CD4-positive, alpha-beta T cell (primary cell): ENCODE measurements at regions not wholly inside any gene's neighbourhood (a gene's known extent, or its start where the extent isn't known, plus 50 kb on each side); places are given as distances from the start of the nearest gene placed in this dataset.

ENCODE experiments used
- ATAC-seq: fragments of 200-7000 bp; cut with Tn5 transposase; one replicate; pipeline ENCODE4 v1.10.0; 2022; ENCODE audit warnings: mild to moderate bottlenecking; ENCODE audit not compliant: poor library complexity
- CTCF ChIA-PET: fragments of 350-600 bp; sonication (Branson Sonifier 250); formaldehyde crosslinking; loops from one replicate; lab custom pipeline; 2021; ENCODE audit warnings: antibody characterized with exemption, inconsistent platforms; lab: Charles Lee
- POLR2A ChIA-PET: fragments of 350-600 bp; sonication (Branson Sonifier 250); formaldehyde crosslinking; loops from one replicate; lab custom pipeline; 2021; ENCODE audit warnings: antibody characterized with exemption, inconsistent platforms; lab: Charles Lee
- DNase-seq, 14 experiments: peaks; one replicate each; pipeline ENCODE4 v3.0.0-alpha.2; 2013 to 2020; ENCODE audit warnings: mixed read lengths in 2 of 14
- H3K27ac ChIP-seq, 2 donors: one replicate each; pipeline versions ENCODE4 v1.5.1 to v1.7.0; 2013; ENCODE audit warnings: low read length in 2 of 2, low read depth in 1 of 2, mild to moderate bottlenecking in 1 of 2
- H3K27me3 ChIP-seq, 2 experiments: 1 replicate in 1 of 2; 2 replicates in 1 of 2; pipeline versions ENCODE4 v1.6.1 to v1.7.0; 2013; ENCODE audit warnings: low read length in 2 of 2, control low read depth in 1 of 2, mild to moderate bottlenecking in 1 of 2, moderate library complexity in 1 of 2; ENCODE audit not compliant: insufficient read depth in 2 of 2, control insufficient read depth in 1 of 2
- H3K36me3 ChIP-seq: one replicate; pipeline ENCODE4 v1.6.1; 2013; ENCODE audit warnings: low read length, control low read depth; ENCODE audit not compliant: insufficient read depth
- H3K4me1 ChIP-seq: one replicate; pipeline ENCODE4 v1.6.1; 2013; ENCODE audit warnings: low read length, control low read depth; ENCODE audit not compliant: insufficient read depth
- H3K4me3 ChIP-seq: one replicate; pipeline ENCODE4 v1.5.1; 2013; ENCODE audit warnings: mild to moderate bottlenecking, low read length, moderate library complexity
- H3K9me3 ChIP-seq, 2 experiments: 1 replicate in 1 of 2; 2 replicates in 1 of 2; pipeline versions ENCODE4 v1.6.1 to v1.7.0; 2013; ENCODE audit warnings: low read length in 2 of 2, mild to moderate bottlenecking in 2 of 2, control low read depth in 1 of 2, moderate library complexity in 1 of 2; ENCODE audit not compliant: control insufficient read depth in 1 of 2, insufficient read depth in 1 of 2
- H3K27ac Mint-ChIP-seq: one replicate; pipeline ENCODE4 v1.8.0; 2020; ENCODE audit warnings: mixed read lengths
- H3K27me3 Mint-ChIP-seq: one replicate; pipeline ENCODE4 v1.8.0; 2021; ENCODE audit warnings: mixed read lengths
- H3K36me3 Mint-ChIP-seq: one replicate; pipeline ENCODE4 v1.8.0; 2021; ENCODE audit warnings: low read depth, mixed read lengths
- H3K4me1 Mint-ChIP-seq: one replicate; pipeline ENCODE4 v1.8.0; 2021; ENCODE audit warnings: low read depth, mixed read lengths
- H3K4me3 Mint-ChIP-seq: one replicate; pipeline ENCODE4 v1.8.0; 2020; ENCODE audit warnings: mild to moderate bottlenecking, mixed read lengths
- H3K9me3 Mint-ChIP-seq: one replicate; pipeline ENCODE4 v1.8.0; 2020; ENCODE audit warnings: mixed read lengths
- intact Hi-C, 2 experiments: fragments of 100-400 bp; cut with DNase I in 1 of 2; cut with micrococcal nuclease in 1 of 2; formaldehyde crosslinking; loops; one replicate each; pipeline versions ENCODE4 v1.15.1 to v1.9.0; 2023 to 2025; cut with DNase I, micrococcal nuclease
- TF ChIP-seq, protein P1 (sequence below): fragments of 200-600 bp; IDR thresholded peaks from one replicate; pipeline ENCODE4 v1.8.0; 2022; ENCODE audit warnings: antibody characterized with exemption, mild to moderate bottlenecking

DNA sequence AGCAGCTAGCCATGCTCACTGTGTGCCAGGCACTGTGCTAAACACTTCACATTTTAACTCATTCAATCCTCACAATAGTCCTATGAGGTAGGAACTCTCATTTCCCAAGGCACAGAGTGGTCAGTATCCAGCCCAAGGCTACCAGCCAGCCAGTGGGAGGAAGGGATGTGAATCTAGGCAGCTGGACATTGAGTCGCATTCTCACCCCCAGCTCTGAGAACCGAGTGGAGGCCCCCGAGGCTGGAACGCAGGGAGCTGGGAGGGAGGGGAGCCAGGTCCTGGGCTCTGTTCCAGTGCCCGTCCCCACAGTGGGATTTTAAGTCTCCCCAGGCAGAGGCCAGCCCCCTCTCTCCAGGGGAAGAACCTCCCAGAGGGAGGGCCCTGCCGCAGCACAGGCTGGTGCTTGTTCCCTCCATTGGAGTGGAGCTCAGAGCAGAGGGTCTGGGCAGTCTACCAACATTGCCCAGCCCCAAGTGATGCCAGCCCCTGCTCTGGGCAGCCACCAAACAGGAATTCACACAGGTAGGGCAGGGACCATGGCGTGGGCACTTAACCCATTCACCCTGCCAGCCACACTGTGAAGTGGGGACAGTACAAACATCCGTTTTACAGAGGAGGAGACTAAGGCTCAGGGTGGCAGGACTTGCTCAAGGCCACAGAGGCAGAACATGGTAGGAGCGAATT lies 131.3 kb downstream of the CEBPB start:
- no peaks in the 10 kb centered on the region for H3K36me3 Mint-ChIP-seq
- no peaks in the 10 kb centered on the region for H3K36me3 ChIP-seq
- no peak overlapping the region for H3K27ac Mint-ChIP-seq
- peaks cover 0 to 3% of the 10 kb centered on the region in 2 experiments for H3K9me3 ChIP-seq
- CTCF ChIA-PET, result no interaction called here
- TF ChIP-seq, protein P1, sequence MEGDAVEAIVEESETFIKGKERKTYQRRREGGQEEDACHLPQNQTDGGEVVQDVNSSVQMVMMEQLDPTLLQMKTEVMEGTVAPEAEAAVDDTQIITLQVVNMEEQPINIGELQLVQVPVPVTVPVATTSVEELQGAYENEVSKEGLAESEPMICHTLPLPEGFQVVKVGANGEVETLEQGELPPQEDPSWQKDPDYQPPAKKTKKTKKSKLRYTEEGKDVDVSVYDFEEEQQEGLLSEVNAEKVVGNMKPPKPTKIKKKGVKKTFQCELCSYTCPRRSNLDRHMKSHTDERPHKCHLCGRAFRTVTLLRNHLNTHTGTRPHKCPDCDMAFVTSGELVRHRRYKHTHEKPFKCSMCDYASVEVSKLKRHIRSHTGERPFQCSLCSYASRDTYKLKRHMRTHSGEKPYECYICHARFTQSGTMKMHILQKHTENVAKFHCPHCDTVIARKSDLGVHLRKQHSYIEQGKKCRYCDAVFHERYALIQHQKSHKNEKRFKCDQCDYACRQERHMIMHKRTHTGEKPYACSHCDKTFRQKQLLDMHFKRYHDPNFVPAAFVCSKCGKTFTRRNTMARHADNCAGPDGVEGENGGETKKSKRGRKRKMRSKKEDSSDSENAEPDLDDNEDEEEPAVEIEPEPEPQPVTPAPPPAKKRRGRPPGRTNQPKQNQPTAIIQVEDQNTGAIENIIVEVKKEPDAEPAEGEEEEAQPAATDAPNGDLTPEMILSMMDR, result no peak
- H3K4me1 ChIP-seq, result no peaks in the 10 kb centered on the region
- H3K4me3 ChIP-seq, result no peak overlapping the region
- no peak overlapping the region for H3K4me3 Mint-ChIP-seq
- POLR2A ChIA-PET, result no interaction called here
- peaks cover 2% of the 10 kb centered on the region for H3K9me3 Mint-ChIP-seq
- no peaks in the 10 kb centered on the region for H3K4me1 Mint-ChIP-seq
- intact Hi-C loops, result no loop called here
- ATAC-seq (no peak), DNase-seq (no peak)
- no peaks in the 10 kb centered on the region for H3K27me3 Mint-ChIP-seq
- peaks cover 0 to 3% of the 10 kb centered on the region in 2 experiments for H3K27me3 ChIP-seq
- H3K27ac ChIP-seq, result no peak overlapping the region

- Mint-ChIP-seq H3K9me3 (peaks cover 2% of the 10 kb centered on the region), H3K27me3 (no peaks in the 10 kb centered on the region), H3K36me3 (no peaks in the 10 kb centered on the region), H3K4me1 (no peaks in the 10 kb centered on the region), H3K4me3 (no peak overlapping the region), H3K27ac (no peak overlapping the region)
- ATAC-seq (no peak), DNase-seq (no peak)
- ChIA-PET POLR2A (no interaction called here), CTCF (no interaction called here)
- intact Hi-C loops, result no loop called here
- Histone ChIP-seq H3K4me1 (no peaks in the 10 kb centered on the region), H3K36me3 (no peaks in the 10 kb centered on the region), H3K27ac (no peak overlapping the region), H3K4me3 (no peak overlapping the region), H3K9me3 (peaks cover 0 to 3% of the 10 kb centered on the region in 2 experiments), H3K27me3 (peaks cover 0 to 3% of the 10 kb centered on the region in 2 experiments)
- TF ChIP-seq, protein P1, result no peak
These were observed 132.1 kb downstream of the CEBPB start for GRCh38 chr20:50322703-50323131.

DNA sequence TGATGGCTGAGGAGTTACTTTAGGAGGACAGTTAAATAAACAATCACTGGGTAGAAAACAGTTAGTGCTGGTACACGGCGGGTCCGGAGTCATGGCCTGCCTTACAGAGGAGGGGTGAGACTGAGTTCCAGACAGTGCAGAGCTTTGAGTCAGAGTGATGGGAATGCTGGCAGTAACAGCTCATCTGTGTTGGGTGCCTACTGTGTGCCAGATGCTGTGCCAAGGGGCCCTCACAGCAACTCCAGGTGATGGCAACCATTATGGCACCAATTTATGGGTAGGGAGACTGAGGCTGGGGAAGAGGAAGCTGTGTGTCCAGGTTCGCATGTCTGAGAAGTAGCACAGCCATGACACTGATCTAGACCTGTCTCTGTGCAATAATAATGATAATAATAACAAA lies 132.6 kb downstream of the CEBPB start:
- no peak for ATAC-seq
- peaks cover 2% of the 10 kb centered on the region for H3K9me3 Mint-ChIP-seq
- H3K27ac ChIP-seq, result no peak overlapping the region
- CTCF ChIA-PET, result no interaction called here
- intact Hi-C loops, result no loop called here
- POLR2A ChIA-PET, result no interaction called here
- no peaks in the 10 kb centered on the region for H3K4me1 ChIP-seq
- H3K36me3 Mint-ChIP-seq, result no peaks in the 10 kb centered on the region
- H3K36me3 ChIP-seq, result no peaks in the 10 kb centered on the region
- no peak overlapping the region for H3K4me3 Mint-ChIP-seq
- H3K27me3 ChIP-seq, result peaks cover 0 to 3% of the 10 kb centered on the region in 2 experiments
- no peaks in the 10 kb centered on the region for H3K27me3 Mint-ChIP-seq
- TF ChIP-seq, protein P1, result no peak
- no peaks in the 10 kb centered on the region for H3K4me1 Mint-ChIP-seq
- peaks cover 0 to 3% of the 10 kb centered on the region in 2 experiments for H3K9me3 ChIP-seq
- DNase-seq, result no peak
- H3K4me3 ChIP-seq, result no peak overlapping the region
- H3K27ac Mint-ChIP-seq, result no peak overlapping the region
